NB4 (cell line): ENCODE measurements at regions not wholly inside any gene's neighbourhood (a gene's known extent, or its start where the extent isn't known, plus 50 kb on each side); places are given as distances from the start of the nearest gene placed in this dataset.

Source experiments
- CTCF ChIP-seq: IDR thresholded peaks from one replicate; pipeline ENCODE4 v1.5.1; 2012; ENCODE audit warnings: low read depth, low read length
- MAX ChIP-seq: IDR thresholded peaks from 2 replicates; pipeline ENCODE4 v1.6.1; 2011; ENCODE audit warnings: low read depth, low read length
- MYC ChIP-seq: IDR thresholded peaks from 2 replicates; pipeline ENCODE4 v1.6.1; 2011; ENCODE audit warnings: low read depth, low read length
- POLR2A ChIP-seq: IDR thresholded peaks from 2 replicates; pipeline ENCODE4 v1.6.1; 2011; ENCODE audit warnings: mild to moderate bottlenecking; ENCODE audit not compliant: insufficient read length; ENCODE audit errors: extremely low read depth

- no peak for TF ChIP-seq POLR2A
- TF ChIP-seq CTCF: no peak
- TF ChIP-seq MAX: no peak
- no peak for TF ChIP-seq MYC
Observed at GRCh38 chr17:33870936-33871335, 384.1 kb upstream of the CCL2 start.
